ENCODE measurements at regions not wholly inside any gene's neighbourhood (a gene's known extent, or its start where the extent isn't known, plus 50 kb on each side); places are given as distances from the start of the nearest gene placed in this dataset.
A peak's percentile ranks its signal among the peaks of the same experiment; 100 is the strongest.

DNA sequence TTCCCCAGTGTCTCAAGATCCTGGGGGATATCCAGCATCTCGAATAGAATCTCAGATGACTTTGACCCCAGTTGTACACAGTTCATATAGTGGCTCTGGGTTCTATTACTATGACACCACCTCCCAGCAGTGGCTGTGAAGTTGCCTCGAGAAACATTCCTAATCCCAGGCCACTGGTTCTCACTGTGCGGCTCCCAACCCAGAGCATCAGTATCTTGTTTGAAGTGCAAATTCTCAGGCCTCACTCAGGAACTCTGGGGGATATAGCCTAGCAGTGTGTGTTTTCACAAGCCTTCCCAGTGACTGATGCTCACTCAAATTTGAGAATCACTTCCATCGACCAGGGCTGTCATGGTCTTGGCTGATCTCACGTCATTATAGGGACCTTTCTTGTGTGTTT lies 69.3 kb upstream of the IGF1 start:
- intact Hi-C loops (cut with DNase I) = no loop called here
- Histone ChIP-seq H3K4me3 (ENCODE audit: low read length in 2 of 2) (no peak overlapping the region), H3K27me3 (ENCODE audit: control insufficient read depth in 1 of 2, insufficient read depth in 2 of 2, low read length in 1 of 2) (no peaks in the 10 kb centered on the region), H3K4me1 (ENCODE audit: control insufficient read depth in 1 of 2, insufficient read depth in 2 of 2, low read length in 2 of 2) (no peaks in the 10 kb centered on the region), H3K36me3 (ENCODE audit: control insufficient read depth in 1 of 2, insufficient read depth in 2 of 2, low read length in 1 of 2) (no peaks in the 10 kb centered on the region), H3K9me3 (ENCODE audit: control insufficient read depth, low read length) (no peaks in the 10 kb centered on the region), H3K27ac (ENCODE audit: low read depth in 1 of 2, low read length in 2 of 2) (no peak overlapping the region)
- no peak for DNase-seq
- no peak for ATAC-seq (ENCODE audit: low FRiP score)
- 49 to 50% methylated on average over 5 of the region's 5 CpGs for WGBS, 2 donors

DNA sequence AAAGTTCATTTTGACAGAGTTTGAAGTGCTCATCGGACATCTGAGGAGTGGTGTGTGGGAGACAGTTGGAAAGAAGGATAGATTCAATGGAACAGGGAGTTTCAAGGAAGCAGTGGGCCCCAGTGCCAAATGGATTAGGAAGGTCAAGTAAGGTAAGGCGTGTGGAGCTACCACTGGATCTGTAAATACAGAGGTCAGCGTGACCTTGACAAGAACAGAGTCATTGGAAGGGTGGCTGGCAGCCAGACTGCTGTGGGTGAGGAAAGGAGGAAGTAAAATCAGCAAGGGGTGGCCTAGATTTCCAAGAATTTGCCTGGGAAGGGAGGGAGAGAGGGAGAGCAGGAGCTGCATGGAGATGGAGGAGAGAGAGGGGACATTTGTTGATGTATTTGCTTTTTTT lies 68.2 kb upstream of the IGF1 start:
- H3K4me3 ChIP-seq (ENCODE audit: low read length in 2 of 2) = no peak overlapping the region
- intact Hi-C loops (cut with DNase I) = no loop called here
- H3K27ac ChIP-seq (ENCODE audit: low read depth in 1 of 2, low read length in 2 of 2) = no peak overlapping the region
- DNase-seq = peak in 1 of 2 donors; percentile 54
- no peaks in the 10 kb centered on the region for H3K4me1 ChIP-seq (ENCODE audit: control insufficient read depth in 1 of 2, insufficient read depth in 2 of 2, low read length in 2 of 2)
- H3K36me3 ChIP-seq (ENCODE audit: control insufficient read depth in 1 of 2, insufficient read depth in 2 of 2, low read length in 1 of 2) = no peaks in the 10 kb centered on the region
- peak; percentile 24 for ATAC-seq (ENCODE audit: low FRiP score)
- H3K9me3 ChIP-seq (ENCODE audit: control insufficient read depth, low read length) = no peaks in the 10 kb centered on the region
- H3K27me3 ChIP-seq (ENCODE audit: control insufficient read depth in 1 of 2, insufficient read depth in 2 of 2, low read length in 1 of 2) = no peaks in the 10 kb centered on the region
- 44 to 52% methylated on average over 3 of the region's 3 CpGs for WGBS, 2 donors

DNA sequence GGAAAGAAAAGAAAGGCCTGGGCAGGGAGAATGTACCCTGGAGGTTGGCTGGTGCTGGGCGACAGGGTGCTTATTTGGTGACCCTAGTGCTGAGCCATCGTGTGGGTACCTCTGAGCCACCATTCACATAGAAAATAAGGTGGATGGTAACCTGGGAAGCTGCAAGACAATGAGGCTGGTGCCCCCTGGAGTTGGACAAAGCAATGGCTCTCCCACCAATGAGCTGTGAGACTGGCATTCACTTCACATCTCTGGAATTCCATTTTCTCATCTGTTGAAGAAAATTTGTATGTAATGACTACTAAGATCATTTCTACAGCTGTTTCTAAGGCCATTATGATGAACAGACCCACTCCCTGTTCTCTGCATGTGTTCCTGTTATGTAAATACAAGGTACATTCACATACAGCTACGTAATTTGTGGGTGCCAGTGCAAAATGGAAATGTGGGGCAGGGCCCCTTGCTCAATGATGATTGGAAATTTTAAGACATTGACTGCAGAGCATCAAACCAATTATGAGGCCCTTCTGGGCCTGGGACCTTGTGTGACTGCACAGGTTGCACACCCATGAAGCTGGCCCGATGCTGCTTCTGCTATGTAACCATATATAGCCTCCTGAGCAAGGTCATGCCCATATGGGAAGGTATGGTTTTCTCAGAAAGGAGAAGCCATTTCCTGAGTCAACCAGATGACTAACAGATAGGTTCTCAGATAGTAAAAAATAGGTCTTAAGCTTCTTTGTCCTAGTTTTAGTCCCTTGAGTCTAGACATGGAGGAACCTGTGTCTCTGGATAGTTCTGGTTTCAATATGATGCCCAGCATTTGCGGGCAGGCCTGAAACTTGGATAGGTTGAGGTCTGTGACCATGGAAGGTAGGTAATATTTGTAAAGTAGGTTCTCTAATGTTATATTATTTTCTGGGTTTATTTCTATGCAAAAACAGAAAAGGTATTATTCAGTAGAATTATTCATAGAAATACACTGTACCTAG lies 63.4 kb upstream of the IGF1 start:
- H3K27me3 ChIP-seq (ENCODE audit: control insufficient read depth in 1 of 2, insufficient read depth in 2 of 2, low read length in 1 of 2) = no peaks in the 10 kb centered on the region
- no peak overlapping the region for H3K27ac ChIP-seq (ENCODE audit: low read depth in 1 of 2, low read length in 2 of 2)
- DNase-seq (no peak), ATAC-seq (ENCODE audit: low FRiP score) (no peak)
- H3K4me3 ChIP-seq (ENCODE audit: low read length in 2 of 2) = no peak overlapping the region
- 77 to 78% methylated on average over 5 of the region's 5 CpGs for WGBS, 2 donors
- intact Hi-C loops (cut with DNase I) = no loop called here
- H3K36me3 ChIP-seq (ENCODE audit: control insufficient read depth in 1 of 2, insufficient read depth in 2 of 2, low read length in 1 of 2) = no peaks in the 10 kb centered on the region
- no peaks in the 10 kb centered on the region for H3K4me1 ChIP-seq (ENCODE audit: control insufficient read depth in 1 of 2, insufficient read depth in 2 of 2, low read length in 2 of 2)
- H3K9me3 ChIP-seq (ENCODE audit: control insufficient read depth, low read length) = no peaks in the 10 kb centered on the region

DNA sequence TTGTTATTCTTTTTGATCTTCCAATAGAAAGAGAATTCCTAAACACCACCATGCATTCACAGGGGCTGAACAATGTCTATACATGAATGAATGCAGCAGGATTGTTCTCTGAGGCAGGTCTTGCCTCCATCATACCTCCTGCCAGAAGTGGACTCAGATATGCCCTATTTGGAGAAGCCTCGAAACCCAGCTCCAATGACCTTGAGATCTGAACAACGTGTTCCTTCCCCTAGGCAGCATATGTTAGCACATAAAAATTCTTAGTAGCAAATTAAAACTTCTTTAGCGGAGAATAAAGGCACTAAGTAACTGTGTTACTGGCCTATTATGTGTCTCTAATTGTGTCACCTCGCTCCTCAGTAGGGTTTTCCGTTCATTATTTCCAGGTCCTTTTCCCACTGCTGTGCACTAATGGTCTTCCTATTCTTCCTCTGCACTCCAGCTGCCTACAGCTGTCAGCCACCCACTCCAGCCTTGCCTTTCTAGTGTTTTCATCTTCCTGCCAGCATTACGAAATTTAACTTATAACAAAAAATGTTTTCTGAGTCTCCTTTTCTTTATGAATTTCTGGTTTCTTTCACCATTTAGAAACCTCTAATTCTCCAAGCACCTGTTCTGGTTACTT lies 62.6 kb upstream of the IGF1 start:
- WGBS, 2 donors = 70 to 75% methylated on average over 6 of the region's 6 CpGs
- intact Hi-C loops (cut with DNase I) = no loop called here
- no peak for ATAC-seq (ENCODE audit: low FRiP score)
- Histone ChIP-seq H3K4me1 (ENCODE audit: control insufficient read depth in 1 of 2, insufficient read depth in 2 of 2, low read length in 2 of 2) (no peaks in the 10 kb centered on the region), H3K27me3 (ENCODE audit: control insufficient read depth in 1 of 2, insufficient read depth in 2 of 2, low read length in 1 of 2) (no peaks in the 10 kb centered on the region), H3K27ac (ENCODE audit: low read depth in 1 of 2, low read length in 2 of 2) (no peak overlapping the region), H3K36me3 (ENCODE audit: control insufficient read depth in 1 of 2, insufficient read depth in 2 of 2, low read length in 1 of 2) (no peaks in the 10 kb centered on the region), H3K9me3 (ENCODE audit: control insufficient read depth, low read length) (no peaks in the 10 kb centered on the region), H3K4me3 (ENCODE audit: low read length in 2 of 2) (no peak overlapping the region)
- no peak for DNase-seq

DNA sequence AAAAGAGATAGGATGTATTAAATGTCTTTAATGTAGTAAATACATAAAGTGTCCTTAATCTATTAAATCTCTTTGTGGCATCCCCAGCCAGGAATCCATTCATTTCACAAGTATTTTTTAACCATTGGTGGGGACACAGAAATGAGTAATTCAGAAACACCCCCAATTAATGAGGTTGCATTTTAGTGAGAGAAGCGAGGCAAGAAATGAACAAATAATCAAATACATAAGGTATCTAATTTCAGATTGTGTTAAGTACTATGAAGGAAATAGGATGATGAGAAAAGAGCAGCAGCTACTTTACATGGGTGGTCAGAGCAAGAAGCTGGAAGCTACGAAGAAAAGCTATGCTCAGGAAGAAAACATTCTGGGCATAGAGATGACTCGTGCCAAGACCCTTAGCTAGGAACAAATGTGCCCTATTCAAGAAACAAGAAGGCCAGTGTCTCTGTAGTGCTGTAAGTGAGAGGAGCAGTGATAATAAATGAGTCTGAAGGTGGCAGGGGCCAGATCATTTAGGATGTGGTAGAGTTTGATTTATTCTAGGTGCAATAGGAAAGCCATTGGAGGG lies 60.5 kb upstream of the IGF1 start:
- no peaks in the 10 kb centered on the region for H3K36me3 ChIP-seq (ENCODE audit: control insufficient read depth in 1 of 2, insufficient read depth in 2 of 2, low read length in 1 of 2)
- no peak for ATAC-seq (ENCODE audit: low FRiP score)
- H3K27me3 ChIP-seq (ENCODE audit: control insufficient read depth in 1 of 2, insufficient read depth in 2 of 2, low read length in 1 of 2) = no peaks in the 10 kb centered on the region
- no peaks in the 10 kb centered on the region for H3K9me3 ChIP-seq (ENCODE audit: control insufficient read depth, low read length)
- intact Hi-C loops (cut with DNase I) = no loop called here
- H3K27ac ChIP-seq (ENCODE audit: low read depth in 1 of 2, low read length in 2 of 2) = no peak overlapping the region
- no peak overlapping the region for H3K4me3 ChIP-seq (ENCODE audit: low read length in 2 of 2)
- DNase-seq = no peak
- WGBS, 2 donors = 60 to 66% methylated on average over 3 of the region's 3 CpGs
- H3K4me1 ChIP-seq (ENCODE audit: control insufficient read depth in 1 of 2, insufficient read depth in 2 of 2, low read length in 2 of 2) = no peaks in the 10 kb centered on the region

DNA sequence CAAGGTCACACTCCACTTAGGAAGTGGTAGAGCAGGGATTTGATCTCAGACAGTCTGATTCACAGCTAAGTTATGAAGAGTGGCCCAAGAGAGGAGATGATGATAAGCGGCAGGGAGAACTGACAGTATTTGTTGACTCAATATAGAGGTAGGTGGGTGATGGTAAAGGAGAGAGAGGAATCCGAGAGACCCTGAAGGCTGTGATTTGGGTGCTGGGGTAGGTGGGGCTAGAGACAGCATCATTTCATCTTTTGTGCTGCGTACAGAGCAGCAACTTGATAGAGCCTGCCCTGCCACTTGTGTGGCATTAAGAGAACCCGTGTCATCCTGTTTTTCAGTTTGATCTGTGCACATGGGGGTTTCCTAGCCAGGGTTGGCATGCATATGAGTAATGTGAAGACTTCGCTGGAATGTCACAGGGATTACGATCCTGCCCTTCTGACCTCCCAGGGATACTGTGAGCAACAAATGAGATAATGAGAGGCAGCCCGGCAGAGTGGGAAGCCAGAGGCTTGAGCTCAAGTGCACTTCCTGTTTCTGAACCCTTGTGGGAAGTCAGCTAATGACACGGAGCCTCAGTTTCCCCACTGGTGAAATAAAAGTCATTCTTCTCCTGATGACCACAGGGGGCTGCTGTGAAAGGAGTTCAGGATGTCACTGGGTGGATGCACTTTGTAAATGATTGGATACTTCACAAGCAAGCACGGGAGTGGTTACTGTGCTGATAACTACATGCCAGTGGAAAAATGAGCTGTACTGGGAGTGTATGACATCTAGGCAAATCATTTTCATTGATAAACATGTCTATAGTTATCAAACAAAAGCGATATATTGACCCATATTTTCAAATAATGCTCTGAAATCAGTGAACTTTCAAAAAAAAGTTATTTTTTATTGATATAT lies 59.5 kb upstream of the IGF1 start:
- DNase-seq = no peak
- Histone ChIP-seq H3K4me1 (ENCODE audit: control insufficient read depth in 1 of 2, insufficient read depth in 2 of 2, low read length in 2 of 2) (no peaks in the 10 kb centered on the region), H3K4me3 (ENCODE audit: low read length in 2 of 2) (no peak overlapping the region), H3K9me3 (ENCODE audit: control insufficient read depth, low read length) (no peaks in the 10 kb centered on the region), H3K27ac (ENCODE audit: low read depth in 1 of 2, low read length in 2 of 2) (no peak overlapping the region), H3K36me3 (ENCODE audit: control insufficient read depth in 1 of 2, insufficient read depth in 2 of 2, low read length in 1 of 2) (no peaks in the 10 kb centered on the region), H3K27me3 (ENCODE audit: control insufficient read depth in 1 of 2, insufficient read depth in 2 of 2, low read length in 1 of 2) (no peaks in the 10 kb centered on the region)
- intact Hi-C loops (cut with DNase I) = no loop called here
- 39 to 41% methylated on average over 10 of the region's 10 CpGs for WGBS, 2 donors
- ATAC-seq (ENCODE audit: low FRiP score) = no peak

DNA sequence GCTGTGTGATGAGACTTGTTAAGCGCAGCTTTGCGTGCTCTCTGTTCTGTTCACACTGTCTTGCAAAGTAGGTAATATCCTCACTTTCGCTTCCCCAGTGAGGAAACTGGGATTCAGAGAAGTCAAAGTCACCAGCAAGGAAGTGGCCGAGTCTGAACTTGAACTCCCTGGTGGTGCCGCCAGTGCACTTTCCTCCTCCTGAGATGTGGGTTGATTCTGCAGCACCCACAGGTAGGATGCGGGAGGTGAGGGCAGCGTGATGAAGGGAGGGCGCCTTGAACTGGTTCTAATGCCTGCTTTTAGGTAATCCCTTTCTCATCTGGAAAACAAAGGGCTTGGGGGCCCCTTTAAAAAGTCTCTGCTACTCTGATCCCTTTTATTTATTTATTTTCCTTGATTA lies 54.9 kb upstream of the IGF1 start:
- ATAC-seq (ENCODE audit: low FRiP score) = no peak
- H3K4me3 ChIP-seq (ENCODE audit: low read length in 2 of 2) = no peak overlapping the region
- intact Hi-C loops (cut with DNase I) = no loop called here
- no peaks in the 10 kb centered on the region for H3K4me1 ChIP-seq (ENCODE audit: control insufficient read depth in 1 of 2, insufficient read depth in 2 of 2, low read length in 2 of 2)
- no peaks in the 10 kb centered on the region for H3K27me3 ChIP-seq (ENCODE audit: control insufficient read depth in 1 of 2, insufficient read depth in 2 of 2, low read length in 1 of 2)
- no peaks in the 10 kb centered on the region for H3K36me3 ChIP-seq (ENCODE audit: control insufficient read depth in 1 of 2, insufficient read depth in 2 of 2, low read length in 1 of 2)
- no peak for DNase-seq
- no peak overlapping the region for H3K27ac ChIP-seq (ENCODE audit: low read depth in 1 of 2, low read length in 2 of 2)
- 80 to 83% methylated on average over 8 of the region's 8 CpGs for WGBS, 2 donors
- no peaks in the 10 kb centered on the region for H3K9me3 ChIP-seq (ENCODE audit: control insufficient read depth, low read length)

DNA sequence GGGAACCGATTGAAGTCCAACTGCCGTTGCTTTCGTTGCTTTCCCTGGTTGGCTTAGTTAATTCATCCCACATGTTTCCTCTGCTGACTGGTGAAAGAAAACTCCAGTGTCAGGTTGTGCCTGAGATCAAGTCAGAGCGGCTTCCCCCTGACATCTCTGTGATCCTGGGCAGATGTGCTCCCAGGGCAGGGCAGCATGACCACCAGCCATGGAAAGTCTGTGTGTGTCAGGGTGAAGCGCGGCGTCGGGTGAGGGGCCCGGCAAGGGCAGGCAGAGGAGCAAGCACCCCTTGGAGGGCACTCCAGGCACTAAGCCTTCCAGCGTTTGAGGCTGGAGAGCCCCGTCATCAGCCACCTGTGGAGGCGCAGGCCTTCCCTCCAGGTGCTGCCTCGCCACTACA lies 54.5 kb upstream of the IGF1 start:
- peak; percentile 42 for ATAC-seq (ENCODE audit: low FRiP score)
- peak in 1 of 2 donors; percentile 37 for DNase-seq

More for the DNA sequence above, 54.5 kb upstream of the IGF1 start:
- no peaks in the 10 kb centered on the region for H3K4me1 ChIP-seq (ENCODE audit: control insufficient read depth in 1 of 2, insufficient read depth in 2 of 2, low read length in 2 of 2)
- no peak overlapping the region for H3K27ac ChIP-seq (ENCODE audit: low read depth in 1 of 2, low read length in 2 of 2)
- H3K9me3 ChIP-seq (ENCODE audit: control insufficient read depth, low read length) = peaks cover 1% of the 10 kb centered on the region
- intact Hi-C loops (cut with DNase I) = no loop called here
- no peaks in the 10 kb centered on the region for H3K27me3 ChIP-seq (ENCODE audit: control insufficient read depth in 1 of 2, insufficient read depth in 2 of 2, low read length in 1 of 2)
- H3K4me3 ChIP-seq (ENCODE audit: low read length in 2 of 2) = no peak overlapping the region
- WGBS, 2 donors = 42 to 44% methylated on average over 13 of the region's 13 CpGs
- H3K36me3 ChIP-seq (ENCODE audit: control insufficient read depth in 1 of 2, insufficient read depth in 2 of 2, low read length in 1 of 2) = no peaks in the 10 kb centered on the region
